Astrocyte (in vitro differentiated cells and primary cell): ENCODE measurements at regions not wholly inside any gene's neighbourhood (a gene's known extent, or its start where the extent isn't known, plus 50 kb on each side); places are given as distances from the start of the nearest gene placed in this dataset.

Experiments
- EZH2 ChIP-seq: IDR thresholded peaks from 2 replicates; pipeline ENCODE4 v1.6.1; 2012; ENCODE audit warnings: mild to moderate bottlenecking, low read length, inconsistent platforms; ENCODE audit not compliant: insufficient read depth
- TF ChIP-seq, protein P1 (sequence below): IDR thresholded peaks from 2 replicates; pipeline ENCODE4 v1.5.1; 2011; ENCODE audit warnings: low read depth, mild to moderate bottlenecking, inconsistent platforms, low read length, moderate library complexity; ENCODE audit not compliant: insufficient read depth

DNA sequence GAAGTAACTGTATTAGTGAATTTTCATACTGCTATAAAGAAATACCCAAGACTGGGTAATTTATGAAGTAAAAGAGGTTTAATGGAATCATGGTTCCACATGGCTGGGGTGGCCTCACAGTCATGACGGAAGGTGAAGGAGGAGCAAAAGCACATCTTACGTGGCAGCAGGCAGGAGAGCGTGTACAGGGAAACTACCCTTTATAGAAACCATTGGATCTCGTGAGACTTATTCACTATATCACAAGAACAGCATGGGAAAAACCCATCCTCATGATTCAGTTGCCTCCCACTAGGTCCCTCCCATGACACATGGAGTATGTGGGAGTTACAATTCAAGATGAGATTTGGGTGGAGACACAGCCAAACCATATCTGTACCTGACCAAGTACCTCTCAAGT, 812.3 kb upstream of the ALCAM start:
- TF ChIP-seq, protein P1, sequence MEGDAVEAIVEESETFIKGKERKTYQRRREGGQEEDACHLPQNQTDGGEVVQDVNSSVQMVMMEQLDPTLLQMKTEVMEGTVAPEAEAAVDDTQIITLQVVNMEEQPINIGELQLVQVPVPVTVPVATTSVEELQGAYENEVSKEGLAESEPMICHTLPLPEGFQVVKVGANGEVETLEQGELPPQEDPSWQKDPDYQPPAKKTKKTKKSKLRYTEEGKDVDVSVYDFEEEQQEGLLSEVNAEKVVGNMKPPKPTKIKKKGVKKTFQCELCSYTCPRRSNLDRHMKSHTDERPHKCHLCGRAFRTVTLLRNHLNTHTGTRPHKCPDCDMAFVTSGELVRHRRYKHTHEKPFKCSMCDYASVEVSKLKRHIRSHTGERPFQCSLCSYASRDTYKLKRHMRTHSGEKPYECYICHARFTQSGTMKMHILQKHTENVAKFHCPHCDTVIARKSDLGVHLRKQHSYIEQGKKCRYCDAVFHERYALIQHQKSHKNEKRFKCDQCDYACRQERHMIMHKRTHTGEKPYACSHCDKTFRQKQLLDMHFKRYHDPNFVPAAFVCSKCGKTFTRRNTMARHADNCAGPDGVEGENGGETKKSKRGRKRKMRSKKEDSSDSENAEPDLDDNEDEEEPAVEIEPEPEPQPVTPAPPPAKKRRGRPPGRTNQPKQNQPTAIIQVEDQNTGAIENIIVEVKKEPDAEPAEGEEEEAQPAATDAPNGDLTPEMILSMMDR: no peak
- TF ChIP-seq EZH2: no peak
